ENCODE measurements at regions not wholly inside any gene's neighbourhood (a gene's known extent, or its start where the extent isn't known, plus 50 kb on each side); places are given as distances from the start of the nearest gene placed in this dataset.

GRCh38 chr5:118253225-118254061, 734.9 kb downstream of the DTWD2 start:
- intact Hi-C loops (cut with DNase I): no loop called here
- H3K4me1 ChIP-seq: peaks cover 14% of the 10 kb centered on the region
- no peaks in the 10 kb centered on the region for H3K27me3 ChIP-seq
- no peak for DNase-seq (ENCODE audit: extremely low spot score in 2 of 2)
- no peaks in the 10 kb centered on the region for H3K36me3 ChIP-seq
- H3K27ac ChIP-seq: no peak overlapping the region
- no peak for TF ChIP-seq POLR2A (IDR thresholded peaks at IDR 0.05)
- no peak for TF ChIP-seq POLR2AphosphoS5 (IDR thresholded peaks at IDR 0.05; ENCODE audit: insufficient read depth in 1 of 2, low read depth in 1 of 2)
- no peak for TF ChIP-seq CTCF (IDR thresholded peaks at IDR 0.05)
- H3K9me3 ChIP-seq: peaks cover 6% of the 10 kb centered on the region
- H3K4me3 ChIP-seq: no peak overlapping the region

DNA sequence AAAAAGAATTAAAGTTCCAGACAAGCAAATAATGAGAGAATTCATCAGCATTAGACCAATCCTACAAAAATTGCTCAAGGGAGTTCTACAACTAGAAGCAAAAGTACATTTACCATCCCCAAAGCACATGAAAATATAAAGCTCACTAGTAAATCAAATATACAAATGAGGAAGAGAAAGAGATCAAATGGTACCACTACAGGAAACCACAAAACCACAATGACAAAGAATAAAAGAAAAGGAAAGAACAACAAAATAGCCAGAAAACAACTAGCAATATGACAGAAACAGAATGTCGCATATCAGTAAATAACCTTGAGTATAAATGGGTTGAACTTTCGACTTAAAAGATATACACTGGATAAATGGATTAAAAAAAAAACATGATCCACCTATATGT, 739.0 kb downstream of the DTWD2 start:
- no peaks in the 10 kb centered on the region for H3K36me3 ChIP-seq
- peaks cover 6% of the 10 kb centered on the region for H3K9me3 ChIP-seq
- H3K27ac ChIP-seq: no peak overlapping the region
- no peaks in the 10 kb centered on the region for H3K27me3 ChIP-seq
- no peak overlapping the region for H3K4me3 ChIP-seq
- TF ChIP-seq POLR2A (IDR thresholded peaks at IDR 0.05) (no peak), CTCF (IDR thresholded peaks at IDR 0.05) (no peak), POLR2AphosphoS5 (IDR thresholded peaks at IDR 0.05; ENCODE audit: insufficient read depth in 1 of 2, low read depth in 1 of 2) (no peak)
- no peak for DNase-seq (ENCODE audit: extremely low spot score in 2 of 2)
- intact Hi-C loops (cut with DNase I): no loop called here
- H3K4me1 ChIP-seq: peaks cover 14% of the 10 kb centered on the region

- Histone ChIP-seq H3K4me3 (no peak overlapping the region), H3K27me3 (no peaks in the 10 kb centered on the region), H3K9me3 (peaks cover 6% of the 10 kb centered on the region), H3K4me1 (no peaks in the 10 kb centered on the region), H3K27ac (no peak overlapping the region), H3K36me3 (no peaks in the 10 kb centered on the region)
- TF ChIP-seq CTCF (IDR thresholded peaks at IDR 0.05) (no peak), POLR2AphosphoS5 (IDR thresholded peaks at IDR 0.05; ENCODE audit: insufficient read depth in 1 of 2, low read depth in 1 of 2) (no peak), POLR2A (IDR thresholded peaks at IDR 0.05) (no peak)
- DNase-seq (ENCODE audit: extremely low spot score in 2 of 2): no peak
- intact Hi-C loops (cut with DNase I): no loop called here
Measured at GRCh38 chr5:118247458-118247857, 740.9 kb downstream of the DTWD2 start.

DNA sequence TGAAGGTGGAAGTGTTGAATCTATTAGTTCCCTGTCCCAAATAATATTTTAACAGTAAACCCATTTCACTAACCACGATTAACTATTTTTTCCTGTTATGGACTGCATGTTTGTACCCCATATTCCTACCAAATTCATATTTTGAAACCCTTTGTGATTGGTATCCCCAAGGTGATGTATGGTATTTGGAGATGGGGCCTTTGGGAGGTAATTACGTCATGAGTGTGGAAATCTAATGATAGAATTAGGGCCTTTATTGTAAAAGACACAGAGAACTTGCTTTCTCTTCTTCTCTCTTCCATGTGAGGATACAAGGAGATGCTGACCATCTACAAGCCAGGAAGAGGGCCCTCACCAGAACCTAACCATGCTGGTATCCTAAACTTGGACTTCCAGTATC, 744.7 kb downstream of the DTWD2 start:
- no peak for DNase-seq (ENCODE audit: extremely low spot score in 2 of 2)
- Histone ChIP-seq H3K27me3 (no peaks in the 10 kb centered on the region), H3K4me3 (no peak overlapping the region), H3K36me3 (no peaks in the 10 kb centered on the region), H3K9me3 (no peaks in the 10 kb centered on the region), H3K27ac (no peak overlapping the region), H3K4me1 (no peaks in the 10 kb centered on the region)
- intact Hi-C loops (cut with DNase I): no loop called here
- TF ChIP-seq POLR2A (IDR thresholded peaks at IDR 0.05) (no peak), CTCF (IDR thresholded peaks at IDR 0.05) (no peak), POLR2AphosphoS5 (IDR thresholded peaks at IDR 0.05; ENCODE audit: insufficient read depth in 1 of 2, low read depth in 1 of 2) (no peak)

GRCh38 chr5:118243068-118243467, 745.3 kb downstream of the DTWD2 start:
- intact Hi-C loops (cut with DNase I): no loop called here
- H3K27me3 ChIP-seq: no peaks in the 10 kb centered on the region
- H3K4me1 ChIP-seq: no peaks in the 10 kb centered on the region
- H3K4me3 ChIP-seq: no peak overlapping the region
- H3K9me3 ChIP-seq: no peaks in the 10 kb centered on the region
- H3K36me3 ChIP-seq: no peaks in the 10 kb centered on the region
- TF ChIP-seq CTCF (IDR thresholded peaks at IDR 0.05) (no peak), POLR2A (IDR thresholded peaks at IDR 0.05) (no peak), POLR2AphosphoS5 (IDR thresholded peaks at IDR 0.05; ENCODE audit: insufficient read depth in 1 of 2, low read depth in 1 of 2) (no peak)
- DNase-seq (ENCODE audit: extremely low spot score in 2 of 2): no peak
- no peak overlapping the region for H3K27ac ChIP-seq

All from vagina (tissue), 2 donors.